MM.1S (cell line): ENCODE measurements at regions not wholly inside any gene's neighbourhood (a gene's known extent, or its start where the extent isn't known, plus 50 kb on each side); places are given as distances from the start of the nearest gene placed in this dataset.

ENCODE experiments used
- CTCF ChIP-seq: fragments of 300-600 bp; sonication (generic); IDR thresholded peaks from 2 replicates; pipeline ENCODE4 v1.5.1; 2016; ENCODE audit warnings: antibody characterized with exemption, low read length, mixed read lengths
- EZH2 ChIP-seq: fragments of 300-600 bp; sonication (generic); optimal IDR thresholded peaks from 2 replicates; pipeline ENCODE3; 2017; ENCODE audit warnings: low read depth, mild to moderate bottlenecking, antibody characterized with exemption, low read length, mixed read lengths
- EZH2phosphoT487 ChIP-seq: fragments of 300-600 bp; sonication (generic); IDR thresholded peaks from 2 replicates; pipeline ENCODE4 v1.6.1; 2018; ENCODE audit warnings: antibody characterized with exemption, low read length

- TF ChIP-seq CTCF = no peak
- TF ChIP-seq EZH2phosphoT487 = no peak
- TF ChIP-seq EZH2 = no peak
Observed at GRCh38 chr6:6715465-6715864, 126.9 kb downstream of the LY86 start.
